ENCODE measurements at regions not wholly inside any gene's neighbourhood (a gene's known extent, or its start where the extent isn't known, plus 50 kb on each side); places are given as distances from the start of the nearest gene placed in this dataset.

DNA sequence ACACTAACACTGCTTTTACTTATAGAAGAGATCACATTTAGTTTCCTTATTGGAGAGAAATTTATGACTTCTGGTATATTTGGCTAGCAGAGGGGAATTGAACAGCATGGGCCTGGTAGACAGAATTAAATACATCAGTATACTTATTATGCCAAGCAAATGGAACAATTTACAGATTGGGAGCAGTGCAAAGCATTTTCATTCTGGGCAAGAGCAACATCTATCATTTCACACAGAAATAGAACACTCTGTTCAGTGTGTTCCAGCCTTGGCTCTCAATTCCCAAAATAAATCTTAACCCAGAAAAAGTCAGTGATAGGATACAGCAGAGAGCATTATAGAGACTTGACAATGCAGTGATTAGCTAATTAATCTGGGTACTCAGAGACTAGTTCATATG lies 604.0 kb upstream of the SLITRK6 start:
- POLR2A ChIA-PET (ENCODE audit: low non-redundant PET), result no interaction called here
- H3K27ac ChIP-seq, result no peak overlapping the region
- TF ChIP-seq, protein P1, sequence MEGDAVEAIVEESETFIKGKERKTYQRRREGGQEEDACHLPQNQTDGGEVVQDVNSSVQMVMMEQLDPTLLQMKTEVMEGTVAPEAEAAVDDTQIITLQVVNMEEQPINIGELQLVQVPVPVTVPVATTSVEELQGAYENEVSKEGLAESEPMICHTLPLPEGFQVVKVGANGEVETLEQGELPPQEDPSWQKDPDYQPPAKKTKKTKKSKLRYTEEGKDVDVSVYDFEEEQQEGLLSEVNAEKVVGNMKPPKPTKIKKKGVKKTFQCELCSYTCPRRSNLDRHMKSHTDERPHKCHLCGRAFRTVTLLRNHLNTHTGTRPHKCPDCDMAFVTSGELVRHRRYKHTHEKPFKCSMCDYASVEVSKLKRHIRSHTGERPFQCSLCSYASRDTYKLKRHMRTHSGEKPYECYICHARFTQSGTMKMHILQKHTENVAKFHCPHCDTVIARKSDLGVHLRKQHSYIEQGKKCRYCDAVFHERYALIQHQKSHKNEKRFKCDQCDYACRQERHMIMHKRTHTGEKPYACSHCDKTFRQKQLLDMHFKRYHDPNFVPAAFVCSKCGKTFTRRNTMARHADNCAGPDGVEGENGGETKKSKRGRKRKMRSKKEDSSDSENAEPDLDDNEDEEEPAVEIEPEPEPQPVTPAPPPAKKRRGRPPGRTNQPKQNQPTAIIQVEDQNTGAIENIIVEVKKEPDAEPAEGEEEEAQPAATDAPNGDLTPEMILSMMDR (conservative IDR thresholded peaks at IDR 0.05; ENCODE audit: low read depth), result no peak
- CTCF ChIA-PET, result interaction anchor here (0.8 kb wide), 1 partner anchor 21 kb away, joined by 4 read pairs; no protein-coding TSS in a partner anchor
- DNase-seq (ENCODE audit: low spot score), result no peak

DNA sequence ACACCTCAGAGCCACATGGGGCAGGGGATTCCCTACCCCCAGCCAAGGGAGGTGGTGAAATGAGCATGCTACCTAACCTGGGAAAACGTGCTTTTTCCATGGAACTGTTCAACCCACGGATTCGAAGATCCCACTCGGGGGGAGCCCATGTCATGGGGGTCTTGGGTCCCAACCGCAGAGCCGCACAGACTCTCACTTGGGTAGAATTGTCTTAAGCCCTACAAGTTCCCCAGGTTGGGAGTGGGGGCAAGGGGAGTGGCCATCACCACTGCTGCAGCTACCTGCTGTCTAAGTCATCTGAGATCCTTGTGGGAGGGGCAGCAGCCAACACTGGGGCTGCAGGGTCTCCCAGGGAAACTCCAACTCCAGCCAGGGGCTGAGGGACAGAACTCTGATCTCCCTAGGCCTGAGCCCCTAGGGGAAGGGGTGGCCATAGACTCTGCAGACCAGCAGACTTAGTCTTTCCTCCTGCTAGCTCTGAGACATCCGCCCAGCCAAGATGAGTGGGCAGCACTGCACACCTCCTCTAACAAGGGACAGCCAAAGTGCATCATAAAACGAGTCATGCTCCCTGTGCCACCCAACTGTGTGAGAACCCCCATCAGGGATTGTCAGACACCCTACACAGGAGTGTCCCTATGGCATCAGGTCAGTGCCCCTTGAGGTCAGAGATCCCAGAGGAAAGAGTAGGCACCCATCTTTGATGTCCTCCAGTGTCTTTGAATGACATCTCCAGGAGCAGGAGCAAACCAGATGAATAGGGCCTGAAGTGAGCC lies 610.4 kb upstream of the SLITRK6 start:
- no peak overlapping the region for H3K27ac ChIP-seq
- ChIA-PET CTCF (no interaction called here), POLR2A (ENCODE audit: low non-redundant PET) (no interaction called here)
- TF ChIP-seq, protein P1 (conservative IDR thresholded peaks at IDR 0.05; ENCODE audit: low read depth), result no peak
- DNase-seq (ENCODE audit: low spot score), result no peak

DNA sequence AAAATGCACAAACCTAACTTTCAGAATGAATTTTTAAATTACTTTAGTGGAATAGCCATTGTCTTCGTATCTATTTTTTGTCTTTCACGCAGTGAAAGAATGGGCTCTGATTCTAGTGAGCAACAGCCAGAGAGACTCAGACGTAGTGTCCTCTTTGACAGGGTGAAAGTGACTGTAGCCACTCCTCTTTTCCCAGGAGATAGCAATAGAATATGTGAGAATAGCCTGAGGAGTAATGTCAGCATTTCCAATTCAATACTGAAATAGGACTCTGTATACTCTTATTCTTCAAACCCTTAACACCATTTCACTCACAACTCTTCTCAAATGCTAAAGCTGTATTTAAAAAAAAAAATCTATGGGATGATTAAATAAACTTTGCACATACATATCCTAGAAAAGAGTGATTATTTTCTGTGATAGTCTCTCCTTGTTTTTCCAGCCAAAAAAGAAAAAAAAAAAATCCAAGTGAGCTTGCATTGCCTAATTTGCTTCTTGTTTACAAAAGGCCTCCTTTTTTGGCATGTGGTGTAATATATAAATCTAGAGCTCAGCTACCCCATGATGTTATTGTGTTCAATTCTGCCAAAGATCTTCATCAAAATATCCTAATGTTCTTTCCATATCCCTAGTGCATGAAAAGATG lies 626.1 kb upstream of the SLITRK6 start:
- TF ChIP-seq, protein P1 (conservative IDR thresholded peaks at IDR 0.05; ENCODE audit: low read depth), result no peak
- DNase-seq (ENCODE audit: low spot score), result no peak
- ChIA-PET CTCF (no interaction called here), POLR2A (ENCODE audit: low non-redundant PET) (no interaction called here)
- H3K27ac ChIP-seq, result no peak overlapping the region

DNA sequence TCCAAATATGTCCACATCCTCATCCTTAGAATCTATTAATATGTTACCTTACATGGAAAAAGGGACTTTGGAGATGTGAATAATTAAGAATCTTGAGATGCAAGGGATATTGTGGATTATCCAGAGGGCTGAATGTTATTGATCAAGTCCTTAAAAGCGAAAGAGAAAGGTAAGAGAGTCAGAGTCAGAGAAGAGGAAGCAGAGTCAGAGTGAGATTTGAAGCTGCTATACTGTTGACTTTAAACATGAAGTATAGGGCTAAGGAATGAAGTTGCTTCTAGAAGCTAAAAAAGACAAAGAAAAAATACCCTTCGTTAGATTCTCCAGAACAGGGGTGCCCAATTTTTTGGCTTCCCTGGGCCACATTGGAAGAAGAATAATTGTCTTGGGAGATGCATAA lies 627.2 kb upstream of the SLITRK6 start:
- ChIA-PET CTCF (no interaction called here), POLR2A (ENCODE audit: low non-redundant PET) (no interaction called here)
- H3K27ac ChIP-seq, result no peak overlapping the region
- DNase-seq (ENCODE audit: low spot score), result no peak
- TF ChIP-seq, protein P1 (conservative IDR thresholded peaks at IDR 0.05; ENCODE audit: low read depth), result no peak

DNA sequence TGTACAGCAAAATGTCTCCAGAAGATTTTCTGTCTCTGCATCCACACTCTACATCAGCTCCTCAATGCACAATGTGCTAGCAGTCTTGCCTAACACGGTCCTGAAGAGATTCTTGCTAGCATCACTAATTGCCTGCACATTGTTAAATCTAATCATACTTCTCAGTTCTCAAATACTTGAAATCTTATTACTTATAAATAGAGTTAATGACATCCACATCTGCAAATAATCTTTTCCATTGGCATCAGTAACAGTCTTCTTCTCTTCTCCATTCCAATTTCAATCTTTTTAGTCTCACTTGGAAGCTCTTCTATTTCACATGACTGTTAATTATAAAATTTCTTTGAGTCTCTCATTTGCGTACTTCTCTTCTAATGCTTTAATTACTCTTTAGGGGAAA lies 630.5 kb upstream of the SLITRK6 start:
- no peak for DNase-seq (ENCODE audit: low spot score)
- ChIA-PET POLR2A (ENCODE audit: low non-redundant PET) (no interaction called here), CTCF (no interaction called here)
- no peak overlapping the region for H3K27ac ChIP-seq
- TF ChIP-seq, protein P1 (conservative IDR thresholded peaks at IDR 0.05; ENCODE audit: low read depth), result no peak

DNA sequence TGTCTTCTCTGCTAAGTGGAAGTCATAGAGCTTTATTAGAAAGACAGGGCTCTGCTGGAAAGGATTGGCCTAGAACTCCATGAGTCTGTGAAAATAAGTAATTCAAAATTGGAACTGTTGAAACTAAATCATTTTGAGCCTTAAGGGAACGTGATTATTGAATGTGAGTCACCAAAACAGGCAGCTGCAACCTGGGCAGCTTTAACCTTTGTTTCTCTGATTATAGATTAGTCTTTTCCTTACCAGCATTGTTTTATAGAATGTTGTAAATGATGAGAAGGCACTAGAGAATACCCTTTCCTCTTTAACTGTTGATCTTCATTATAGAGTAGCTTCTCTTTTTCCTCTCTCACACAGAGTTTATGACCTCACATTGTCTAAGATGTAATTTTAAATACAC lies 638.8 kb upstream of the SLITRK6 start:
- ChIA-PET CTCF (interaction anchor here (0.8 kb wide), 1 partner anchor 478 kb away, joined by 3 read pairs; no protein-coding TSS in a partner anchor), POLR2A (ENCODE audit: low non-redundant PET) (no interaction called here)
- TF ChIP-seq, protein P1 (conservative IDR thresholded peaks at IDR 0.05; ENCODE audit: low read depth), result no peak
- H3K27ac ChIP-seq, result no peak overlapping the region
- no peak for DNase-seq (ENCODE audit: low spot score)
